Colonic mucosa (tissue), 4 donors: ENCODE measurements at regions not wholly inside any gene's neighbourhood (a gene's known extent, or its start where the extent isn't known, plus 50 kb on each side); places are given as distances from the start of the nearest gene placed in this dataset.

Experiments
- DNase-seq: peaks from one replicate; pipeline ENCODE4 v3.0.0-alpha.2; 2020
- H3K27ac ChIP-seq: fragments of 200-600 bp; one replicate; pipeline ENCODE4 v1.8.0; 2021
- H3K27me3 ChIP-seq: fragments of 200-600 bp; one replicate; pipeline ENCODE4 v1.8.0; 2021
- H3K36me3 ChIP-seq: fragments of 200-600 bp; one replicate; pipeline ENCODE4 v1.8.0; 2021
- H3K4me1 ChIP-seq: fragments of 200-600 bp; one replicate; pipeline ENCODE4 v1.8.0; 2021; ENCODE audit warnings: mild to moderate bottlenecking
- H3K4me3 ChIP-seq: fragments of 200-600 bp; one replicate; pipeline ENCODE4 v1.8.0; 2021
- H3K9ac ChIP-seq, 2 donors: one replicate each; pipeline ENCODE4 v1.7.0; 2013; ENCODE audit warnings: control low read depth in 2 of 2, low read depth in 2 of 2, low read length in 2 of 2
- H3K9me3 ChIP-seq: fragments of 200-600 bp; one replicate; pipeline ENCODE4 v1.8.0; 2021
- intact Hi-C: fragments of 100-400 bp; cut with DNase I; formaldehyde crosslinking; loops from one replicate; pipeline ENCODE4 v1.14.1; 2022
- TF ChIP-seq, protein P1 (sequence below): fragments of 200-600 bp; IDR thresholded peaks from one replicate; pipeline ENCODE4 v1.8.0; 2022; ENCODE audit warnings: antibody characterized with exemption, mild to moderate bottlenecking
- donor health status: healthy.
- donor health status: DM: no; HTN: no; CAD: no.
- donor health status: DM: no; HTN: no; CAD: no.

- Histone ChIP-seq H3K9me3 (no peaks in the 10 kb centered on the region), H3K4me1 (no peaks in the 10 kb centered on the region), H3K27me3 (no peaks in the 10 kb centered on the region), H3K27ac (no peak overlapping the region), H3K4me3 (no peak overlapping the region), H3K36me3 (no peaks in the 10 kb centered on the region), H3K9ac (no peak overlapping the region)
- DNase-seq, result no peak
- intact Hi-C loops, result no loop called here
- TF ChIP-seq, protein P1, sequence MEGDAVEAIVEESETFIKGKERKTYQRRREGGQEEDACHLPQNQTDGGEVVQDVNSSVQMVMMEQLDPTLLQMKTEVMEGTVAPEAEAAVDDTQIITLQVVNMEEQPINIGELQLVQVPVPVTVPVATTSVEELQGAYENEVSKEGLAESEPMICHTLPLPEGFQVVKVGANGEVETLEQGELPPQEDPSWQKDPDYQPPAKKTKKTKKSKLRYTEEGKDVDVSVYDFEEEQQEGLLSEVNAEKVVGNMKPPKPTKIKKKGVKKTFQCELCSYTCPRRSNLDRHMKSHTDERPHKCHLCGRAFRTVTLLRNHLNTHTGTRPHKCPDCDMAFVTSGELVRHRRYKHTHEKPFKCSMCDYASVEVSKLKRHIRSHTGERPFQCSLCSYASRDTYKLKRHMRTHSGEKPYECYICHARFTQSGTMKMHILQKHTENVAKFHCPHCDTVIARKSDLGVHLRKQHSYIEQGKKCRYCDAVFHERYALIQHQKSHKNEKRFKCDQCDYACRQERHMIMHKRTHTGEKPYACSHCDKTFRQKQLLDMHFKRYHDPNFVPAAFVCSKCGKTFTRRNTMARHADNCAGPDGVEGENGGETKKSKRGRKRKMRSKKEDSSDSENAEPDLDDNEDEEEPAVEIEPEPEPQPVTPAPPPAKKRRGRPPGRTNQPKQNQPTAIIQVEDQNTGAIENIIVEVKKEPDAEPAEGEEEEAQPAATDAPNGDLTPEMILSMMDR, result no peak
These were observed 318.9 kb downstream of the AJAP1 start for GRCh38 chr1:4973341-4973740.

DNA sequence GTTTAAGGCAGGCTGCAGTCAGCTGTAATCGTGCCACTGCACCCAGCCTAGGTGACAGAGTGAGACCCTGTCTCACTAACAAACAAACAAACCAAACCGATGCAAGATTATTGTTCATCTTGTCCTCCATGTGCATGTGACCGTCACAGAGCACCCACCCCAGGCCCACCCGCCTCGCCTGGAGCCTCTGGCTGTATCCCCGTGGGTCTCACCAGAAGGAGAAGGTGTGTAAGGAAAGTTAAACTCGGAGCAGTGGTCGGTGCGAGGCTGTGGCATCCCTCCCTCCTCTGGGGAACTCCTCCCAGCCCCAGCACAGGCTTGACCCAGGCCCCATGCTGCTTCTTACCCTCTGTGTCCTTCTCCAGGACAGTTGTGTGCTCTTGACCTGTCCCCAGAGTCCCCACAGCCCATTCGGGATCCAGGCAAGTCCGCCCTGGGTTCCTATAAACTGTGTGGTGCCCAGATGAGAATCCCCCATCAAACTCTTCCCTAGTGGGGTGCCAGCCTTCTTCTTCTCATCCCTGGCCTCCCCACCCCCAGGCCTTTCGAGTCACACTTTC lies 318.4 kb downstream of the AJAP1 start:
- TF ChIP-seq, protein P1, result no peak
- Histone ChIP-seq H3K36me3 (no peaks in the 10 kb centered on the region), H3K9me3 (no peaks in the 10 kb centered on the region), H3K9ac (no peak overlapping the region), H3K4me1 (no peaks in the 10 kb centered on the region), H3K27ac (no peak overlapping the region), H3K4me3 (no peak overlapping the region), H3K27me3 (no peaks in the 10 kb centered on the region)
- DNase-seq, result no peak
- intact Hi-C loops, result no loop called here

DNA sequence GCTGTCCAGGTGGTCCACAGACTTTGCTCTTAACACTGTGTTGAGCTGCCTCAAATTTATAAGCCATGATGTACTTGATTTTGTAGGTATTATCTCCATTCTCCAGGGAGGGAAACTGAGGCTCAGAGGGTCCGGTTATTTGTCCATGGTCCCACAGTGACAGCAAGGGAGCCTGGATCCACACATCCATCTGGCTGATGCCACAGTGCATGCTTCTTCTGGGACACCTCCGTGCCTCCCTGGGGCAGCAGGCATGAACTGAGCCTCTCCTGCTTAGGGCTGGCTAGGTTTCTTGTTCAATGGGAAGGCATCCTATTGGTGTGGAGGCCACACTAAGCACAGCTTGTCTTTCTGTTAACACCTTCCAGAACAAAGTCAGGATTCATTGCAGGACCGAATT lies 317.3 kb downstream of the AJAP1 start:
- no peak overlapping the region for H3K9ac ChIP-seq
- no peak for DNase-seq
- H3K36me3 ChIP-seq, result no peaks in the 10 kb centered on the region
- no peak overlapping the region for H3K27ac ChIP-seq
- H3K4me3 ChIP-seq, result no peak overlapping the region
- H3K4me1 ChIP-seq, result no peaks in the 10 kb centered on the region
- intact Hi-C loops, result no loop called here
- no peaks in the 10 kb centered on the region for H3K27me3 ChIP-seq
- TF ChIP-seq, protein P1, result no peak
- H3K9me3 ChIP-seq, result no peaks in the 10 kb centered on the region

- Histone ChIP-seq H3K36me3 (no peaks in the 10 kb centered on the region), H3K9me3 (no peaks in the 10 kb centered on the region), H3K4me3 (no peak overlapping the region), H3K4me1 (no peaks in the 10 kb centered on the region), H3K27ac (no peak overlapping the region), H3K27me3 (no peaks in the 10 kb centered on the region), H3K9ac (no peak overlapping the region)
- DNase-seq, result no peak
- intact Hi-C loops, result no loop called here
- TF ChIP-seq, protein P1, result no peak
These were observed 316.1 kb downstream of the AJAP1 start for GRCh38 chr1:4970532-4970931.

- no peak for DNase-seq
- no peaks in the 10 kb centered on the region for H3K36me3 ChIP-seq
- TF ChIP-seq, protein P1, result no peak
- no peaks in the 10 kb centered on the region for H3K4me1 ChIP-seq
- H3K9me3 ChIP-seq, result no peaks in the 10 kb centered on the region
- H3K4me3 ChIP-seq, result no peak overlapping the region
- no peak overlapping the region for H3K27ac ChIP-seq
- intact Hi-C loops, result no loop called here
- H3K9ac ChIP-seq, result no peak overlapping the region
- no peaks in the 10 kb centered on the region for H3K27me3 ChIP-seq
These were observed 315.2 kb downstream of the AJAP1 start for GRCh38 chr1:4969556-4970129.
